Right lobe of liver (tissue), 4 donors: ENCODE measurements at regions not wholly inside any gene's neighbourhood (a gene's known extent, or its start where the extent isn't known, plus 50 kb on each side); places are given as distances from the start of the nearest gene placed in this dataset.

ENCODE experiments used
- POLR2A ChIP-seq: fragments of 450-650 bp; IDR thresholded peaks from one replicate; pipeline ENCODE4 v1.6.1; 2017; ENCODE audit warnings: antibody characterized with exemption, mild to moderate bottlenecking
- TF ChIP-seq, protein P1 (sequence below), 4 donors: fragments of 200-600 bp in 3 of 4; fragments of 450-650 bp in 1 of 4; IDR thresholded peaks; one replicate each; pipeline versions ENCODE4 v1.5.1 to v1.8.0; 2016 to 2022; ENCODE audit warnings: antibody characterized with exemption in 4 of 4, mild to moderate bottlenecking in 2 of 4
- donor health status: DM: no; HTN: no; CAD: no.
- donor health status: DM: no; HTN: no; CAD: no.
- donor health status: DM: no; HTN: yes; CAD: no.

DNA sequence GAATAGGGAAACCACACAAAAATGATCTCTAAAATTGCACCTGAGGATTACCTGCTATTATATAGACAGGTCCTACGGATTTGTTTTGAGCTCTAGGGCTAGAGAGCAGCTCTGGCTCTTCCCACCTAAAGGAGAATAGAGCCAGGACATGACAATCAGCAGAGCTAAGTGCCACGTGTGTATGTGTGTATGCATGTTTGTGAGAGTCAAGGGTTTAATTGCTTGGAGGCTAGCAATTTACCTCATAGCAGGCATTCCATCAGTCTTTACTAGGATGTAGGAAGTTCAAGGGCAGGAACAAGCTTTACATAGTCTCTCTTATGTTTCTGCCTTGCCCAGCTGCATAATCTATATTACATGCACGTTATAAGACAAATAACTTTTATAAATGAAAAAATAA lies 498.2 kb downstream of the NSUN3 start:
- no peak for TF ChIP-seq POLR2A
- TF ChIP-seq, protein P1, sequence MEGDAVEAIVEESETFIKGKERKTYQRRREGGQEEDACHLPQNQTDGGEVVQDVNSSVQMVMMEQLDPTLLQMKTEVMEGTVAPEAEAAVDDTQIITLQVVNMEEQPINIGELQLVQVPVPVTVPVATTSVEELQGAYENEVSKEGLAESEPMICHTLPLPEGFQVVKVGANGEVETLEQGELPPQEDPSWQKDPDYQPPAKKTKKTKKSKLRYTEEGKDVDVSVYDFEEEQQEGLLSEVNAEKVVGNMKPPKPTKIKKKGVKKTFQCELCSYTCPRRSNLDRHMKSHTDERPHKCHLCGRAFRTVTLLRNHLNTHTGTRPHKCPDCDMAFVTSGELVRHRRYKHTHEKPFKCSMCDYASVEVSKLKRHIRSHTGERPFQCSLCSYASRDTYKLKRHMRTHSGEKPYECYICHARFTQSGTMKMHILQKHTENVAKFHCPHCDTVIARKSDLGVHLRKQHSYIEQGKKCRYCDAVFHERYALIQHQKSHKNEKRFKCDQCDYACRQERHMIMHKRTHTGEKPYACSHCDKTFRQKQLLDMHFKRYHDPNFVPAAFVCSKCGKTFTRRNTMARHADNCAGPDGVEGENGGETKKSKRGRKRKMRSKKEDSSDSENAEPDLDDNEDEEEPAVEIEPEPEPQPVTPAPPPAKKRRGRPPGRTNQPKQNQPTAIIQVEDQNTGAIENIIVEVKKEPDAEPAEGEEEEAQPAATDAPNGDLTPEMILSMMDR (IDR thresholded peaks at IDR 0.05), result no peak
